Uterus (tissue), 3 donors: ENCODE measurements at regions not wholly inside any gene's neighbourhood (a gene's known extent, or its start where the extent isn't known, plus 50 kb on each side); places are given as distances from the start of the nearest gene placed in this dataset.

Experiments used
- DNase-seq, 2 donors: peaks; one replicate each; pipeline ENCODE4 v3.0.0-alpha.2; 2019 to 2020
- H3K27ac ChIP-seq, 2 donors: fragments of 200-600 bp; sonication (generic); 1 replicate in 1 of 2; 2 replicates in 1 of 2; pipeline ENCODE4 v1.5.1; 2016 to 2018
- H3K27me3 ChIP-seq, 2 donors: fragments of 200-600 bp; sonication (generic); one replicate each; pipeline ENCODE4 v1.5.1; 2018 to 2019; ENCODE audit warnings: control low read depth in 1 of 2
- H3K36me3 ChIP-seq, 2 donors: fragments of 200-600 bp; sonication (generic); one replicate each; pipeline ENCODE4 v1.5.1; 2019; ENCODE audit warnings: control low read depth in 1 of 2
- H3K4me1 ChIP-seq, 2 donors: fragments of 200-600 bp; sonication (generic); one replicate each; pipeline ENCODE4 v1.5.1; 2018 to 2019; ENCODE audit warnings: control low read depth in 1 of 2
- H3K4me3 ChIP-seq, 2 donors: fragments of 200-600 bp; sonication (generic); 1 replicate in 1 of 2; 2 replicates in 1 of 2; pipeline ENCODE4 v1.5.1; 2018 to 2019; ENCODE audit warnings: mild to moderate bottlenecking in 1 of 2
- H3K9me3 ChIP-seq, 2 donors: fragments of 200-600 bp; sonication (generic); one replicate each; pipeline ENCODE4 v1.5.1; 2019; ENCODE audit warnings: control low read depth in 1 of 2
- POLR2A ChIP-seq, 2 donors: fragments of 450-650 bp; IDR thresholded peaks; one replicate each; pipeline ENCODE4 v1.6.1; 2016; ENCODE audit warnings: antibody characterized with exemption in 2 of 2, mild to moderate bottlenecking in 1 of 2, moderate library complexity in 1 of 2
- intact Hi-C: fragments of 100-400 bp; cut with DNase I; formaldehyde crosslinking; loops from one replicate; pipeline ENCODE4 v1.15.1; 2023; ENCODE audit warnings: low total_unique reads
- TF ChIP-seq, protein P1 (sequence below), 4 experiments: fragments of 200-600 bp in 2 of 4; fragments of 450-650 bp in 2 of 4; sonication (generic) in 2 of 4; IDR thresholded peaks; one replicate each; pipeline ENCODE4 v1.5.1; 2016 to 2019; ENCODE audit warnings: antibody characterized with exemption in 4 of 4, mild to moderate bottlenecking in 2 of 4, moderate library complexity in 1 of 4
- donor health status: DM: yes; HTN: yes; CAD: no.

DNA sequence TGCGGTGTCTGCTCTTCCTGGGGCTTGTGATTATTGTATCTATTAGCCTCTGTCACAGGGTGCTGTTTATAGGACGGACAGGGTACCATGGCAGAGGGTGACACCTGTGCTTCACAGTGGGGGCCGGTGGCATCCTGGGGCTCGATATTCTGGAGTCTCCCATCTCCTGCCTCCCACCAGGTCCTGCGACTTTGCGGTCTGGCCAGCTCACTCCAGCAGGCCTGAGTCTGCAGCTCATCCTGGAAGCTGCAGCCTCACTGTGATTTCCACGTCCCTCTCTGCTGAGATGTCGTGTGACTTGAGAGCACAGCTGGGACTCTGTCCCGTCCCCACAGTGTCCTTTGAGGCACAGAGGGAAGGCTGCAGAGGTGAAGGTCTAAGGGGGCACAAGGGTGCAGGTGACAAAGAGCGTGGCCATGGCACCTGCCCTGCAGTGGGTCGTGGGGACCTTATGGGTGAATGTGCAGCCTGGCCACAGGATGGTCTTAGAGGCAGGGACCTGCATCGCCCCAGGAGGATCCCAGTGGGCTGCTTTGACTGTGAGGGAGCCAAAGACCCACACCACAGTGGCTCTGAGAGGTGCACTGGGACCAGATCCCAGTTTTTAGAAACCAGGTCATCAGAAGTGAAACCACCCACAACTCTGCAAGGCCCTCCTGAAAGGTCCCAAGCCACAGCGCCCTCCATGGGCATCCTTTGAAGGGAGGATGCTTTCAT is 172.8 kb downstream of the KLF13 start:
- Histone ChIP-seq H3K4me3 (no peak overlapping the region), H3K27ac (no peak overlapping the region), H3K27me3 (no peaks in the 10 kb centered on the region), H3K36me3 (no peaks in the 10 kb centered on the region), H3K4me1 (no peaks in the 10 kb centered on the region), H3K9me3 (no peaks in the 10 kb centered on the region)
- TF ChIP-seq, protein P1, sequence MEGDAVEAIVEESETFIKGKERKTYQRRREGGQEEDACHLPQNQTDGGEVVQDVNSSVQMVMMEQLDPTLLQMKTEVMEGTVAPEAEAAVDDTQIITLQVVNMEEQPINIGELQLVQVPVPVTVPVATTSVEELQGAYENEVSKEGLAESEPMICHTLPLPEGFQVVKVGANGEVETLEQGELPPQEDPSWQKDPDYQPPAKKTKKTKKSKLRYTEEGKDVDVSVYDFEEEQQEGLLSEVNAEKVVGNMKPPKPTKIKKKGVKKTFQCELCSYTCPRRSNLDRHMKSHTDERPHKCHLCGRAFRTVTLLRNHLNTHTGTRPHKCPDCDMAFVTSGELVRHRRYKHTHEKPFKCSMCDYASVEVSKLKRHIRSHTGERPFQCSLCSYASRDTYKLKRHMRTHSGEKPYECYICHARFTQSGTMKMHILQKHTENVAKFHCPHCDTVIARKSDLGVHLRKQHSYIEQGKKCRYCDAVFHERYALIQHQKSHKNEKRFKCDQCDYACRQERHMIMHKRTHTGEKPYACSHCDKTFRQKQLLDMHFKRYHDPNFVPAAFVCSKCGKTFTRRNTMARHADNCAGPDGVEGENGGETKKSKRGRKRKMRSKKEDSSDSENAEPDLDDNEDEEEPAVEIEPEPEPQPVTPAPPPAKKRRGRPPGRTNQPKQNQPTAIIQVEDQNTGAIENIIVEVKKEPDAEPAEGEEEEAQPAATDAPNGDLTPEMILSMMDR (IDR thresholded peaks at IDR 0.05) = no peak
- TF ChIP-seq POLR2A (IDR thresholded peaks at IDR 0.05) = no peak
- intact Hi-C loops = no loop called here
- no peak for DNase-seq

DNA sequence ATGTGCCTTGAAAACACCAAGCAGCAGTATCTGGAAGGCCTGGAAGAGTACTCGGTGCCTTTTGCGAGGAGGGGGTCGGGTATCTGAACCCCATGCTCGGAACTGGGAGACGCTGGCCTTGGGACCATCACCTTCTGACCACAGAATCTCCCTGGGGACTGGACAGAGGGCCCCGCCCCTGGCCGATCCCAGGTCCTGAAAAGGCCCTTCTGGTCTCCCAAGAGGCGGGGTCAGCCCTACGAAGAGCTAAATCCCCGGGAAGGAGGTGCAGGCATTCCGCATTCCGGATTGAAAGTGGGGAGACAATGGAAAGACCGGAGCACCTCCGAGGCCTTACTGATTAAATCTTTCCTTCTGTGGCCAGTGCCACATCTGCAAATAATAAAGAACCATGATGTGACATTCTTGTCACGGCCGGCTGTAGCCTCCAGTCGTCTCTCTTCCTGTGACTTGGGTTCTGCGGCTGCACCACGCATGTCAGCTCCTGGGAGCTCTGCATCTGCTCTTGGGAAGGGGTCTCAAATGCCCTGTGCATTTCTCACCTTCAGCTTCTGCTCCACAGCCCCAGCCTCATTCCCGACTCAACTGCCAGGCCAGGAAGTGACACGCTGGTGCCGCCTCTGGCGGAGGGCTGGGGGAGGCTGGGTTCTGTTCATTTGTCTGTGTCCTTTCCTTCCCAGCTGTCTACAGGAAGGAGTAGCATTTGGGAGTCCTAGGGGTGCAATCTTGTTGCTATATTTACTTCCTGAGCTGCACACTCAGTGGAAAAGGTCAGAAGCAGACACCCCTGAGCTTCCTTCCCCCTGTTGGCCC is 173.5 kb downstream of the KLF13 start:
- no peak overlapping the region for H3K27ac ChIP-seq

DNA sequence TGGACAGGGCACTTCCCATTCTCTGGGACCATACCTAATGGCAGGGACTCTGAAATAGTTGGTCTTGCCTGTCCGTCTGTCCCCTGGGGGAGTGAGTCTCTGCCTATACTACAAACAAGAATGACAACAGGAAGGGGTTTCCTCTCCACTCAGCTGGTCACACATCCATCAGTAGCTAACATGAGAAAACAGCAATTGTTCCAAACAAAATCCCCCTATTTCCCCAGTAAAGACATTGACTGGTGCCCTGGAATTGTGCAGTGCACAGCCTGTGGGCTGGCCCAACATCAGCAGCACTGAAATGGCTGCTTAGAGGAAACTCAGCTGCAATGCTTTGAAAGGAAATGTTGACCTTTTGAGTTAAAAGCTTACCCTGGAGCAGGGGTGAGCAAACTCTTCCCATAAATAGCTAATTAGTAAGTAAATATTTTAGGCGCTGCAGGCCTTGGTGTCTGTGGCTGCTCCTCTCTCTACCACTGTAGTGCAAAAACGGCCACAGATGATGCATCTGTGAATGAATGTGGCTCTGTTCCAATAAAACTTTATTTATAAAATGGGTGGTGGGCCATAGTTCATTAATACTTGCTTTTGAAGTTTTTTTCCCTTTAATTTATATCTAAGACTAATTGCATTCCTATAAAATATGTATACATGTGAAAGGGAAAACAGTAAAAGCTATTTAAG is 174.3 kb downstream of the KLF13 start:
- Histone ChIP-seq H3K27ac (no peak overlapping the region), H3K4me3 (no peak overlapping the region), H3K4me1 (no peaks in the 10 kb centered on the region), H3K36me3 (no peaks in the 10 kb centered on the region), H3K27me3 (no peaks in the 10 kb centered on the region), H3K9me3 (no peaks in the 10 kb centered on the region)
- no peak for DNase-seq
- TF ChIP-seq, protein P1 (IDR thresholded peaks at IDR 0.05) = no peak
- intact Hi-C loops = no loop called here

More for the DNA sequence above, 173.5 kb downstream of the KLF13 start:
- DNase-seq = no peak
- no peaks in the 10 kb centered on the region for H3K9me3 ChIP-seq
- no peaks in the 10 kb centered on the region for H3K27me3 ChIP-seq
- TF ChIP-seq, protein P1 (IDR thresholded peaks at IDR 0.05) = no peak
- no peak for TF ChIP-seq POLR2A (IDR thresholded peaks at IDR 0.05)
- no peaks in the 10 kb centered on the region for H3K4me1 ChIP-seq
- intact Hi-C loops = no loop called here
- H3K36me3 ChIP-seq = no peaks in the 10 kb centered on the region
- H3K4me3 ChIP-seq = no peak overlapping the region

DNA sequence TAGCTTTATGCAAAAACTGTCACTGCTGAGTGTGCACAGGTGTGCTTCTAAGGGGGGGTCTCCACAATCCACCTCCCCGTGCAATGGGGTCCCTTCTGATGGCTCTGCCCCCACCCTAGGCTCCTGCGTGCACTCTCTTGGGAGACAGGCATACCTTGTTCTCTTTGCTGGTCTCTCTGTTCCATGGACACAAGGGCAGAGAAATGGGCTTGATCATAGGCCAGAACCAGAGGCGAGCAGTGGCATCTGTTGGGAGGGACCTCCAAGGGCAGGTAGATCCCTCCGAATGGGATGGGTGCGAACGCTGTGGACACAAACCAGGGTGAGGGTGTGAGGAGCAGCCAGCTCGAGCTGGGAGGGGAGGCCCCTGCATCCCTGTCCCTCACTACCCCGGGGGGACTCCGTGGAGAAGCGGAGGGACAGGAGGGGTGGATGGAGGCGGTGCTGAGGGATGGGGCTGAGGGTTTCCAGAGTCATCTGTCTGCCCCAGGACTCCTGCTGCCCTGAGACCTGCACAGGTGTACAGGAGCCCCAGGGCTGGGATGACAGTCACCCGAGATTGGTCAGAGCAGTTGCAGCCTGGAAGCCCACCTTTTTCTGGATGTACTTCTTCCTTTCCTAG is 175.0 kb downstream of the KLF13 start:
- Histone ChIP-seq H3K36me3 (no peaks in the 10 kb centered on the region), H3K4me1 (no peaks in the 10 kb centered on the region), H3K27me3 (no peaks in the 10 kb centered on the region), H3K4me3 (no peak overlapping the region), H3K27ac (no peak overlapping the region), H3K9me3 (no peaks in the 10 kb centered on the region)
- intact Hi-C loops = no loop called here
- no peak for DNase-seq
- TF ChIP-seq POLR2A (IDR thresholded peaks at IDR 0.05) = no peak
- TF ChIP-seq, protein P1 (IDR thresholded peaks at IDR 0.05) = no peak
